HG02981 (cell line): ENCODE measurements at regions not wholly inside any gene's neighbourhood (a gene's known extent, or its start where the extent isn't known, plus 50 kb on each side); places are given as distances from the start of the nearest gene placed in this dataset.

Source experiments
- ATAC-seq: cut with Tn5 transposase; IDR thresholded peaks from one replicate; pipeline ENCODE4 v1.9.1; 2021; ENCODE audit warnings: mild to moderate bottlenecking, moderate library complexity; ENCODE audit not compliant: unreplicated experiment

DNA sequence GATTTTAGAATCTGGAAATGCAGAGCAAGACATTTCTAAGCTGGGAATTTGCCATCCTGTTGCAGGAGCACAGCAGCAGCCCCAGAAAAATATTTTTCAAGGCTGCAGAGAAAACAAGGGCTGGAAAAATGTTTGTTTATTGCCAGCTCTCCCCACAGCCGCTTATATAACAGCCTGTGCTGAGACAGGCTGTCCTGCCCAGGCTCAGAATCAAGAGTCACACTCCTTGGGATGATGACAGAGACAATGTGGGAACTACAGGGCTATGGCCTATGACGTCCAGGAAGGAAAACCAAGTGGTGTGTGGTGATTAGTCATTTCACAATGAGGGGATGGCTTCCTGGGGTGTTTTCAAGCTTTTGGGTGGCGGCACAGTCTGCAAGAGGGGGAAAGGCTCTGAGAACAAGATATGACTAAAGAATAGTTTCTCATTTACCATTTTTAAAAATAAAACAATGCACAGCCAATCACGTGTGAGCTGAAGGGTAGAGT is 136.3 kb upstream of the SERP2 start:
- peak; percentile 74 for ATAC-seq

- no peak for ATAC-seq
Measured at GRCh38 chr13:44237881-44238421, 135.7 kb upstream of the SERP2 start.

DNA sequence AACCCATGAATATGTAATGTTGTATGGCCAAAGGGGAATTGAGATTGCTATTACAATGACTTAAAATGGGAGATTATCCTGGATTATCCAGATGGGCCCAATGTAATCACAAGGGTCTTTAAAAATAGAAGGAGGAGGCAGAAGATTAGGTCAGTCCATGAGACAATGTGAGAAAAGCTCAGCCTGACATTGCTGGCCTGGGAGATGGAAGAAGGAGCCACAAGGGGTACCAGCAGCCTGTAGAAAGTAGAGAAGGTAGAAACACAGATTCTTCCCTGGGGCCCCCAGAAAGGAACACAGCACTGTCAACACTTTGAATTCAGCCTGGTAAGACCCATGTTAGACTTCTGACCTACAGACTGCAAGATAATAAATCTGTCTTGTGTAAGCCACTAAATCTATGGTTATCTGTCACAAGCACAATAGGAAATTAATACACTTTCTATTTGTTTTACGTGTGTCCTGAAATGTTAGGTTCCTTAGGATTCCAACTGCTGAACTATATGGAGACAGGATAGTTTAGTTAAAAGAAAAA is 132.9 kb upstream of the SERP2 start:
- ATAC-seq, result no peak

DNA sequence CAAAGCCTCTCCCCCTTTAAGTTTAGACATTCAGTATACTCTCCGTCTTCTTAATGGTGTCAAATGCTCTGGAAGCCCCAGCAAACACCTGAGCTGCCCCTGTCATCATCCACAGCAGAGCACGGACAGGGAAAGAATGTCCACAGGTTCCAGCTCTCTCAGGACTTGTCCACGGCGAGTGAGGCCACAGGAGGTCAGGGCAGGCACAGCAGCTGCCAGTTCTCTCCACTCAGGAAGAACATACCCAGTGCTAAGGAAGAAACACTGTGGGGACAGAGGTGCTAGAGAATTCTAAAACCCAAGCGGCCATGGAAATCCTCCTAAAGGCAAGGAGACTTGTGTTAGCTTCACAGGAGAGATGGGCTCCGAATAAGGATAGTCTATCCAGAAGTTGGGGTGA is 132.0 kb upstream of the SERP2 start:
- ATAC-seq, result no peak

GRCh38 chr13:44242766-44243165 is 130.9 kb upstream of the SERP2 start:
- ATAC-seq, result no peak

DNA sequence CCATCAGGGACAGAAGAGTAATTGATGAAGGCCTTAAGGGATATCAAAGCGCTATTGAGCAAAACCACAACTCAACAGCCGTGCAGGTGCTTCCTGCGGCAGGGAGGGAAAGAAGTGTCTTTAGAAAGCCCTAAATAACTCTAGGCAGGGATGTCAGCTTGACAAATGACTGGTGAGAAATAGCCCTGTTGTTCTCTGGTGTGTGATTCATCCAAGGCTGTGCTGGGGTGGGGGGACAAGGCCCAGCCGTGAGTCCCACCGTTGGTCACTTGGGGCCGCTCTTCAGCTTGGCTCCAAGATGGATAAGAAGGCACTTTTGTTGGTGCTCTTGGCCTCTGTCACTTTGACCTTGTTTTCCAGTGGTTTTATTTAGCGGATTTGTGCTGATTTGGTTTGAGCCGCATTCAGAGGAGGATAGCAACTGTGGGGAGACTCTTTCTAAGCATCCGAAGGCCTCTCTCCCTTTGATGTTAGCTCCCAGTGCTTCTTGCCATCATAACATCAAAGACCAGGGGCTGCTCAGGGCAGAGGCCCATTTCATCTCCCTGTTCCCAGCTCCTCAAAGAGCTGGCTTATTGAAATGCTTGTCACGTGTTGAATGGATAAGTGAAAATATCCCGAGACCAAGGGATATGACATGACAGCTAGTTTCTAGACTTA is 130.3 kb upstream of the SERP2 start:
- no peak for ATAC-seq

DNA sequence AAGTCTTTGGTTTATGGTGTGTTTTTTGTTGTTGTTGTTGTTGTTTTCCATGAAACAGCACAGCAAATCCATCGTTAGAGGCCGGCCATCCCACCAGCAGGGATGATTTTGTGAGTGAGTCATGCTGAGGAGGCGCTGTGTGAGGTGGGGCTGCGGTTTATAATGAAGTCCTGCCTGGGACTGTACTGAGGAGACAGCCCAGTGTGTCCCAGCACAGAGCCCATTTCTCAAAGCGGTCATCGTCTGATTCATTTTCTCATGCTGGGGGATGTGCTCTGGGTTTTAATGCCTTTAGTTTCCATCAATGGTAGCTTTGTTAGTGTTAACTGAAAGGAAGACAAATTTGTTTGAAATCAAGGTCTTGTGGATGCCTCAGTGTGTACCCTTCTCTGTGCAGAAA is 129.3 kb upstream of the SERP2 start:
- ATAC-seq, result no peak

- no peak for ATAC-seq
Measured at GRCh38 chr13:44249431-44249836, 124.2 kb upstream of the SERP2 start.

- ATAC-seq, result no peak
Measured at GRCh38 chr13:44252938-44253337, 120.7 kb upstream of the SERP2 start.

- ATAC-seq, result no peak
Measured at GRCh38 chr13:44255771-44256364, 117.8 kb upstream of the SERP2 start.

- no peak for ATAC-seq
Measured at GRCh38 chr13:44257796-44258195, 115.8 kb upstream of the SERP2 start.

DNA sequence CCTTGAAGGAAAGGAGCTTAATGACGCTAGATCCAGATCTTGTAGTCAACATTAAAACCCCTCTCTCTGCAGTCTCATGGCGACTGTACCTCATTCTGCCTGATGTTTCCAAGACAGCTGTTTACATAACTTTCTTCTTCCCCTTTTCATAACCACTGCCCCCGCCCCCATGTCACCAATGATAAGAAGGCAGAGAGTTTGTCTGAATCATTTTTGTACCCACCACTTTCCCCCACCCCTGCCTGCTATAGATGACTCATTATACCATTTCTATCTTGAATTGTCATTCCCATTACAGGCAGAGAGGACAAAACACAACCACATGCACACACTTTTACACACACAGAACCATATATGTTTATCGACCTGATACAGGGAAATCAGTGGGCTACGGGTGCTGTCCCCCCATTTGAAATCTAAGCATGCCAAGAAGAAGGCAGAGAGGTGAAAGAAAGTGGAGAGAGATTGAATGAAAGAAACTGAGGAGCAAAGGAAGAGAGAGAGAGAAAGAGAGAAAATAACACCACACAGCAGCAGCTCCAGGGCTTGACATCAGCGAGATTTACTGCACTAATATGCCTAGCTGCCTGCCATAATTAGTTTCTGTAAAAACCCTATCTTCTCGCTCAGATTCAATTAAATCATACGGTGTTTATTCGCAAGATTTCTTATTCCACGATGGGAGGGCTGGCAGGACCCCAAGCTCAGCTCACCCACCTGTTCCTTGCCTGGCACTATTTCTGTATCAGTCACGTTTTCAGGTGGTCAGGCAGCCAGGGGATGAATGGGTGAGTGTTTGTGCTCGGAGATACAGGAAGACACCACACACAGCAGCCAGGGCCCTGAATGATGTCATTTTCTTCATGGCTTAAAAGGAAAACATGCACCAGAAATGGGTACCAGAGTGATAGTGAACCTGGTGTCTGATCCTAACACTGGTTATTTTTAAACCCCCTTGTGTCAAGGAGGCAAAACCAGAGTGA is 114.3 kb upstream of the SERP2 start:
- ATAC-seq, result peak; percentile 88

- no peak for ATAC-seq
Measured at GRCh38 chr13:44260336-44260735, 113.3 kb upstream of the SERP2 start.

DNA sequence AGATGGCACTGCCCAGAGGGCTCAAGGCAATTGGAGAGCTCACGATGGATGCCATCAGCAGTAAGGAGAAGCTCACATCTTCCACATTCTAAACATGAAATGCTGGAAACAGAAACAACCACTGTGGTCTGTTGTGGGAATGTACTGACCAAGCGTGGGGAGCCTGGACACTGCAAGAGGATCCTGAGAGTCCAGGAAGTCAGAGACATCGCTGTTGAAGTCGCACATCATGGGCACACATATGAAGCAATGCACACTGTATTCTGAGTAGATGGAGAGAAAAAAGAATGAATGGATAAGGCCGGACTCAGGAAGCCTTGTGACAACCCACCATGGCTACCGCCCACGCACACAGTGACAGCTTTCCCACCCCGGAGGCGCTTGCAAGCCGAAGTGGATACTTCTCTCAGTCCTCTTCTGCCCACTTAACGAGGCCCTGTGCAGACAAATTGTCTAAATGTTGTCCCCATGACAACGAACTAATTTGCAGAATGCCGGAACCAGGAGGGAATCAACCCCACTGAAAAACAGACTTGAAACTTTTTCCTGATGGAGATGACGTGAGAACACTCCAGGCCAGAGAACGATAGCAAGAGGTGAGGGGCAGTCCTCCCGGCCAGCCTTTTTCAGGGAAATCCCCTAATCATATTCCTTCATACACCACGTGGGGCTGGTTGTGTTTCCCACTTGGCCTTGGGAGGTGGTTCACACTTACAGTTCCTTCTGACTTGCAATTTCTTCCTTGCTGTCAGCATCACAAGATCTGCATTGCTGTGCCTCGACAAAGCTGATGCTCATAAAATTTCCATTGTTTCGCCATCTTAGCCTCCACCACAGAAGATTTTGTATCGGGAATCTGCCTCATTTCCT is 109.6 kb upstream of the SERP2 start:
- no peak for ATAC-seq

- no peak for ATAC-seq
Measured at GRCh38 chr13:44266305-44266704, 107.3 kb upstream of the SERP2 start.

DNA sequence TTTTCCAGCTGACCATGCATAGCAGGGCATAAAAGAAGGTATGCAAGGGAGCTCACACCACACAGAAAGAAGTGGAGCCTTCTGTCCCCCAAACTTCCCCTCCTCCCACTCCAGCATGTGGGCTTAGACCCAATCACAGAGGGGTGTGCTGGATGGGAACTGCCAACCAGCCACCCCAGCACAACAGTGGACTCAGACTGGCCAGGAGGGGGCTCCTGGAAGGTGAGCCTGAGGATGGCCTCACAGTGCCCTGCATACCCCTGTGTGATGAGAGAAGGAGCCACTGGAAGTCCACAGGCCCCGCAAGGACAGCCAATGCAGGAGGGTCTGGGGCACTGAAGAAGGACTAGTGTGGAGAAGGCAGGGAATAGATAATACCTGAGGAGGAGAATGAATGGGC is 106.9 kb upstream of the SERP2 start:
- ATAC-seq, result no peak

- ATAC-seq, result no peak
Measured at GRCh38 chr13:44267203-44267602, 106.4 kb upstream of the SERP2 start.

GRCh38 chr13:44267980-44268379 is 105.6 kb upstream of the SERP2 start:
- ATAC-seq, result no peak

GRCh38 chr13:44268980-44269379 is 104.6 kb upstream of the SERP2 start:
- no peak for ATAC-seq

- ATAC-seq, result no peak
Measured at GRCh38 chr13:44270150-44270549, 103.5 kb upstream of the SERP2 start.
